HG03025 (cell line): ENCODE measurements at regions not wholly inside any gene's neighbourhood (a gene's known extent, or its start where the extent isn't known, plus 50 kb on each side); places are given as distances from the start of the nearest gene placed in this dataset.
A peak's percentile ranks its signal among the peaks of the same experiment; 100 is the strongest.
"Not testable (repeated sequence)": the region's sequence is repeated elsewhere in the genome, so short reads cannot be mapped to it uniquely, and the experiment has no call there.

Experiments used
- ATAC-seq: cut with Tn5 transposase; IDR thresholded peaks from one replicate; pipeline ENCODE4 v1.9.1; 2021; ENCODE audit warnings: mild to moderate bottlenecking, moderate library complexity; ENCODE audit not compliant: unreplicated experiment, low FRiP score

GRCh38 chr21:14690886-14691285 is 144.8 kb upstream of the SAMSN1 start:
- no peak for ATAC-seq

- ATAC-seq: no peak
Observed at GRCh38 chr21:14688936-14689335, 142.8 kb upstream of the SAMSN1 start.

DNA sequence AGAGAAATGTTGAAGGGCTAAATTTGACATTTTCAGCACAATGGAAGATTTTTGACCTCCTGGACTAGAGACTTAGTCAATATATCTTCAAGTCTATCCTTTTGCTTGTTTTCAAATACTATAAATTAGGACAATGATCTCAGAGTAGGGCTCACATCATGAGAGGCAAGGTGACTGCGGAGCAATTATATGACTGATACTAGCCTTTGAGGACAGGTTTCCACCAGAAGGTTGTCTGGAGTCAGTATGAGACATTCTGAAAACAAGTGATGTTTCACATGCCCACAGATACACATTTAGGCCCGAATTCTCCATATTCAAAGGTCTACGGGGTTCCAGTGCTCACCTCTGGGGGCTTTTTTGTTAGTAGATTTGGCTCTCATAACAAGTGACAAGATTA is 142.3 kb upstream of the SAMSN1 start:
- no peak for ATAC-seq

GRCh38 chr21:14687268-14687625 is 141.1 kb upstream of the SAMSN1 start:
- ATAC-seq: peak; percentile 46

DNA sequence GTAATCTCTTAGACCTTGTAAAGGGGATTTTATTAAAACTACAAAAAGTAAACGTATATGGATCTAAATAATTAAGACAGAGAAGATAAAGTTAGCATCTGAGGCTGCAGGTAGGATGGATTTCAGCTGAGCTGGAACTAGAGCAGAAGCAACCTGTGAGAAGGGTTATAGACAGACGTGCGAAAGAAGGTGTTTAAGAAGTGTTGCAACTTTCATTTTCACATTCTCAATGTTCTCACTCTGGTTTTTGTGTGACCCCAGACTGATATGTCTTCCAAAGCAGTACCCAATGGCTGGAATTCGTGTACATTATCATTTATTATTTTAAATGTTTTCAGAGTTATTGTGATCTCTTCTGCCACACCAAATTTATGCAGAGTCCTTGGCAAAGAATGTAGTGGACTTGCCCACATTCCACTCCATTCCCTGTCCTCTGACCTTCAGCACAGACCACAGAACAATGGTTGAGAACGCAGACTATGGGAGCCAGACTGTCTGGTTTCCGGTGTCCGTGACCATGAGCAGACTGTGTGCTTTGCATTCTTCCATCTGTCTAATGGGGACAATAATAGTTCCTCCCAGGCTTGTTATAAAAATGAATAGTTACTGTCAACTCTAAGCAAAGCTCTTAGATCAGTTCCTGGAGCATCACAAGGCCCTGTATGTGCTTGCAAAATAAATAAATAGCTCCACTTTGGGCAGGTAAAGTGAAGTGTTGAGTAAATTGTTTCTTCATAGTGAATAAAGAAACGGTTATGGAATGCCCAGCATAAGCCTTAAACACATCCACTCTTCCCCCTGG is 140.6 kb upstream of the SAMSN1 start:
- peak; percentile 49 for ATAC-seq

DNA sequence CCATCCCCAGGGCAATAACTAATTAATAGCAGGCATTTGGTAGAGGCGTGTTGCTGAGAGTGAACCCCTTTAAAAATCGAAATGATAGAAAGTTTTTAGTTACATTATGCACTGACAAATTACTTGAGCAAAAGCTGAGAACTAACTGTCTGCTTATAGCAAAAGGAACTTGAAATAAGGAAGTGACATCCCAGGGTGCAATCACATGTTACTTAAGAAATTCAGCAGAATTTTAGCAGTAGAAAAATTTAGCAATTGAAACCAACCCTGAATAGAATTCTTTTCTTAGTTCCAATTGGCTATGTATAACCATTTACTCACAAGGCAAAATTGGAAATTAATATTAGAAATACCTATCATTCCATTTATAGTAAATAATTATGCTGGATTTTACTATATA is 139.5 kb upstream of the SAMSN1 start:
- ATAC-seq: no peak

- no peak for ATAC-seq
Observed at GRCh38 chr21:14684071-14684470, 138.0 kb upstream of the SAMSN1 start.

DNA sequence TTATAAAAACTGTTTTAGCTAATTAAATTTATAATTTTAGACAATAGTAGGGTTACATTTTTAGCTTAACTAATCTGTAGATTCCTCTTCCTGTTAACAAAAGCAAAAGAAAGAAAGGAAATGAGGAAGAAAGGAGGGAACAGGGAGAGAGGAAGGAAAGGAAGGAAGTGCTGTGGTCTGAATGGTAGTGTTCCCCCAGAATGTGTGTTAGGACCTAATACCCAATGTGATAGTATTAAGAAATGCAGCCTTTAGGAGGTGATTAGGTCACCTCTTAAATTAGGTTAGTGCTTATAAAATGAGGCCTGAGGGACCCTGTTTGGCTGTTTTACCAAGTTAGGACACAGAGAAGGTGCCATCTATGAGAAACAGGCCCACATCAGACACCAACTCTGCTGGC is 136.9 kb upstream of the SAMSN1 start:
- ATAC-seq: no peak

DNA sequence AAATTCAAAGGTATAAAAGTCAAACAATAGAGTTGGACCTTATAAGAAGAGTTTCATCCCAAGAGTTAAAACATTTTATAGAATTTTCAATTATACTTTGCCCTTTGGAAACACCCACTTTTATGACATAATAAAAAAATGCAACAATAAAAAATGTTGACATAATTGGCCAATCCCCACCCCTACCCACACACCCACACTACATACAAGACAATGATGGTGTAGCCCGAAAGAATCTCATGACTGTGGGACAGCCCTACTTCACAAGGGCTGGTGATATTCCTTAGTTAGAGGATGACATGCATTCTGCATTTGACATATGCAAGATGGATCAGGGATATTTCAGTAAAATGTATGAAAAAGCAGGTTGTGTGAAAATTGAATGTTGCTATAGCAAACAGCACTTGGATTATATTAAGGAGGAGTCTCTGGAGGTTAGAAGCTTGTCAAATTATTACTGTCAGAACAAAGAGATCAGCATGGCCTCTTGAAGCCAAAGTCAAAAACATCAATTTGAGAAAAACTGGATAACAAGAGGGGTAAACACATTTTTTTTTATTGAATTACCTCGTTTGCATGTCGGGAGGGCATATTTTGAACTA is 133.0 kb upstream of the SAMSN1 start:
- no peak for ATAC-seq

- ATAC-seq: no peak
Observed at GRCh38 chr21:14677639-14678179, 131.6 kb upstream of the SAMSN1 start.

- ATAC-seq: no peak
Observed at GRCh38 chr21:14677013-14677412, 130.9 kb upstream of the SAMSN1 start.

DNA sequence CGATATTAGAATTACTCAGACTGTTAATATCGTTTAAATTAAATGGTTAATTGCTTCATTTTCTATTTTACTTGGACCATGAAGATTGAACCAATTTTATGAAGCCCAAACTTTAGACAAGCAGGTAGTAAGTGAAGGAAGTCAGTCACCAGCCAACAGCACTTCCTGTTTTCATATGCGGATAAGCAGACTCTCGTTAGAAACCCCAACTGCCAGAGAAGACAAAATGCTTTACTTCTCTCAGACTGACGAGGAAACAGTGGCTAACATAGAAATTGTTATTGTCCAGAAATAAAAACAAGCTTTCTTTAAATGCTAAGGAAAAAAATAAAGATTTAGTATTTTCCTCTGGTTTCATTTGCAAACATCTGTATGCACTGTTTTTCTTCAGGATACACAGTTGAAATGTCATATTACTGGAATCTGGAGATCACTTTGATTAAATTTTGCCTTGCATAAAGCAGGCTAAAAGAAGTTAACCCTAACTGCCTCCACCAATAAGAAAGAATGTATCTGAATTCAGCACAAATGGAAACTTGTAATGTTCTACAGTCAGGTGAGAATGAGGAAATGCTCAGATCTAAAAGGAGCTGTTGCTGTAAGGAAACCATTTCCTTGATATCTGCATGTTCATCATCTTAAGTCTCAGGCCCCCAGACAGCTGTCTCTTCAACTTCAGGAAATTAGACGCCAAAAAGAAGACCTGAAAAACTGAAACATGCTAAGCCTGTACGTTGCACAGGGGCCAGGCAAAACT is 129.8 kb upstream of the SAMSN1 start:
- peak; percentile 87 for ATAC-seq

- ATAC-seq: no peak
Observed at GRCh38 chr21:14673649-14674048, 127.5 kb upstream of the SAMSN1 start.

DNA sequence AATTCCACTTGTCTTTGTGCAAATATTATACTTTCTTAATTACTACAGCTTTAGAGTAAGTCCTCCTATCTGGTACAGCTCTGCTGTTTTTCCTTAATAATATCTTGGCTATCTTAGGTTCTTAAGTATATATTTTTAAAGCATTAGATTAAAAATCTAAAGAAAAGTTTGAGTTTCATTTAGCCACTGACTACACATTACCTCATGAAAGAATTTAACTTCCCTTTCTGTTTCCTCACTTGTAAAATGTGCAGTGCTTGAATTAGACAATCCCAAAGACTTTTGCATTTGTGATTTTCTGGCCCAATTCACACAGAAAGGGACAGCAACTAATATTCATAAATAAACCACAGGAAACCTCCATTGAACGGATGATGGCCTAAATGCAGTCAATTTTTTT is 126.4 kb upstream of the SAMSN1 start:
- ATAC-seq: no peak

- ATAC-seq: no peak
Observed at GRCh38 chr21:14670409-14670808, 124.3 kb upstream of the SAMSN1 start.

DNA sequence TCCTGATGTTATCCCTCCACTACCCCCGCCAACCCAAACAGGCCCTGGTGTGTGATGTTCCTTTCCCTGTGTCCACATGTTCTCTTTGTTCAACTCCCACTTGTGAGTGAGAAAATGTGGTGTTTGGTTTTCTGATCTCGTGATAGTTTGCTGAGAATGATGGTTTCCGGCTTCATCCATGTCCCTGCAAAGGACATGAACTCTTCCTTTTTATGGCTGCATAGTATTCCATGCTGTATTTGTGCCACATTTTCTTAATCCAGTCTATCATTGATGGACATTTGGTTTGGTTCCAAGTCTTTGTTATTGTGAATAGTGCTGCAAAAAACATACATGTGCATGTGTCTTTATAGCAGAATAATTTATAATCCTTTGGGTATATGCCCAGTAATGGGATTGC is 123.0 kb upstream of the SAMSN1 start:
- ATAC-seq: not testable (repeated sequence)

- no peak for ATAC-seq
Observed at GRCh38 chr21:14657241-14658008, 111.3 kb upstream of the SAMSN1 start.

DNA sequence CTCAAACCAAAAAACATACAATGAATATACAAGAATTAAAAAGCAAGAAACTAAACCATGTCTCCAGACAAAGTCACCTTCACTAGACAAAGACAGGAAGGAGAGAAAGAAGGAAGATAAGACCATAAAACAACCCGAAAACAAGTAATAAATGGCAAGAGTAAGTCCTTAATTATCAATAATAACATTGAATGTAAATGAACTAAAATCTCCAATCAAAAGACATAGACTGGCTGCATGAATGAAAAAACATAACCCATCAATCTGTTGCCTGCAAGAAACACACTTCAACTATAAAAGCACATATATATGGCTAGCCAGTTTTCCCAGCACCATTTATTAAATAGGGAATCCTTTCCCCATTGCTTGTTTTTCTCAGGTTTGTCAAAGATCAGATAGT is 100.8 kb upstream of the SAMSN1 start:
- no peak for ATAC-seq

DNA sequence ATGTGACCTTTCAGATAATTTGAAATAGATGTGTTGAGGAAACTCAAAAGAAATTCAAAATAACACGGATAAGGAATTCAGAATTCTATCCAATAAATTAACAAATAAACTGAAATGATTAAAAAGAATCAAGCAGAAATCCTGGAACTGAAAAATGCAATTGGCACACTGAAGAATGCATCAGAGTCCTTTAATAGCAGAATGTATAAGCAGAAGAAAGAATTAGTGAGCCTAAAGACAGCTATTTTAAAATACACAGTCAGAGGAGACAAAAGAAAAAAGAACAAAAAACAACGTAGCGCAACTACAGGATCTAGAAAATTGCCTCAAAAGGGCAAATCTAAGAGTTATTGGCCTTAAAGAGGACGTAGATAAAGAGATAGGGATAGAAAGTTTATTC is 99.6 kb upstream of the SAMSN1 start:
- ATAC-seq: no peak

GRCh38 chr21:14632359-14632758 is 86.2 kb upstream of the SAMSN1 start:
- no peak for ATAC-seq
